GM23248 (cell line): ENCODE measurements at regions not wholly inside any gene's neighbourhood (a gene's known extent, or its start where the extent isn't known, plus 50 kb on each side); places are given as distances from the start of the nearest gene placed in this dataset.

ENCODE experiments used
- DNase-seq: peaks from one replicate; pipeline ENCODE4 v3.0.0-alpha.2; 2015
- H2AFZ ChIP-seq: fragments of 200-600 bp; sonication (generic); 2 replicates; pipeline ENCODE4 v1.6.1; 2016; ENCODE audit warnings: antibody characterized with exemption
- H3F3A ChIP-seq: fragments of 200-600 bp; sonication (generic); 2 replicates; pipeline ENCODE4 v1.6.1; 2016; ENCODE audit warnings: mild to moderate bottlenecking, antibody characterized with exemption, mixed run types; ENCODE audit not compliant: insufficient read depth
- H3K27ac ChIP-seq: fragments of 200-600 bp; sonication (generic); 2 replicates; pipeline ENCODE4 v1.5.1; 2016; ENCODE audit warnings: mild to moderate bottlenecking
- H3K27me3 ChIP-seq: fragments of 200-600 bp; sonication (generic); replicated peaks from 2 replicates; pipeline ENCODE4 v1.6.1; 2016; ENCODE audit warnings: mild to moderate bottlenecking; ENCODE audit not compliant: insufficient read depth
- H3K36me3 ChIP-seq: fragments of 200-600 bp; sonication (generic); 2 replicates; pipeline ENCODE4 v1.6.1; 2016; ENCODE audit warnings: low read depth, mild to moderate bottlenecking
- H3K4me1 ChIP-seq: fragments of 200-600 bp; sonication (generic); 2 replicates; pipeline ENCODE4 v1.6.1; 2016; ENCODE audit warnings: mild to moderate bottlenecking; ENCODE audit not compliant: insufficient read depth
- H3K4me2 ChIP-seq: fragments of 200-600 bp; sonication (generic); one replicate; pipeline ENCODE4 v1.6.1; 2016; ENCODE audit warnings: mild to moderate bottlenecking; ENCODE audit not compliant: unreplicated experiment
- H3K4me3 ChIP-seq: fragments of 200-600 bp; sonication (generic); 2 replicates; pipeline ENCODE4 v1.5.1; 2016; ENCODE audit warnings: mild to moderate bottlenecking
- H3K79me2 ChIP-seq: fragments of 200-600 bp; sonication (generic); 2 replicates; pipeline ENCODE4 v1.6.1; 2016; ENCODE audit warnings: mild to moderate bottlenecking; ENCODE audit not compliant: insufficient read depth
- H3K9ac ChIP-seq: fragments of 200-600 bp; sonication (generic); 2 replicates; pipeline ENCODE4 v1.6.1; 2016; ENCODE audit warnings: mild to moderate bottlenecking
- H3K9me2 ChIP-seq: fragments of 200-600 bp; sonication (generic); 2 replicates; pipeline ENCODE4 v1.6.1; 2016; ENCODE audit warnings: mixed run types, mild to moderate bottlenecking, moderate library complexity; ENCODE audit not compliant: insufficient read depth
- H3K9me3 ChIP-seq: fragments of 200-600 bp; sonication (generic); one replicate; pipeline ENCODE4 v1.6.1; 2017; ENCODE audit warnings: low read depth
- H4K20me1 ChIP-seq: fragments of 200-600 bp; sonication (generic); 2 replicates; pipeline ENCODE4 v1.6.0; 2016; ENCODE audit not compliant: insufficient read depth
- EZH2 ChIP-seq: fragments of 200-600 bp; sonication (generic); IDR thresholded peaks from 2 replicates; pipeline ENCODE4 v1.6.1; 2018; ENCODE audit warnings: antibody characterized with exemption, mild to moderate bottlenecking; ENCODE audit not compliant: insufficient read depth, poor library complexity, severe bottlenecking
- EZH2phosphoT487 ChIP-seq: fragments of 200-600 bp; sonication (generic); IDR thresholded peaks from 2 replicates; pipeline ENCODE4 v1.6.1; 2018; ENCODE audit warnings: antibody characterized with exemption, moderate library complexity, mild to moderate bottlenecking, low read depth; ENCODE audit not compliant: insufficient read depth
- WGBS, 2 experiments: methylation state at CpG; one replicate each; pipeline ENCODE4 v1.1.6; 2015 to 2017; ENCODE audit warnings: low lambda C conversion rate in 2 of 2, low coverage in 1 of 2; ENCODE audit errors: missing lambda C conversion rate in 2 of 2; 5-methylcytosine and 5-hydroxymethylcytosine counted together
- in situ Hi-C: fragments of 300-500 bp; cut with MboI; formaldehyde crosslinking; loops from 2 replicates; pipeline ENCODE4 v1.15.0; 2020

- Histone ChIP-seq H3K4me2 (no peak overlapping the region), H4K20me1 (no peaks in the 10 kb centered on the region), H2AFZ (no peak overlapping the region), H3K27me3 (no peaks in the 10 kb centered on the region), H3K27ac (no peak overlapping the region), H3K9ac (no peak overlapping the region), H3F3A (no peaks in the 10 kb centered on the region), H3K9me2 (no peaks in the 10 kb centered on the region), H3K79me2 (no peaks in the 10 kb centered on the region), H3K4me1 (no peaks in the 10 kb centered on the region), H3K4me3 (no peak overlapping the region), H3K9me3 (no peaks in the 10 kb centered on the region), H3K36me3 (no peaks in the 10 kb centered on the region)
- in situ Hi-C loops = no loop called here
- 62% methylated on average over 23 to 38 of the region's 38 CpGs for WGBS, 2 experiments
- no peak for TF ChIP-seq EZH2
- TF ChIP-seq EZH2phosphoT487 = no peak
- no peak for DNase-seq
Observed at GRCh38 chr17:22411185-22411784, 719.0 kb downstream of the KCNJ18 start.

GRCh38 chr17:22435231-22435974 lies 743.1 kb downstream of the KCNJ18 start:
- Histone ChIP-seq H3K4me3 (no peak overlapping the region), H3K79me2 (no peaks in the 10 kb centered on the region), H3K9me3 (no peaks in the 10 kb centered on the region), H3K27me3 (no peaks in the 10 kb centered on the region), H3K4me1 (no peaks in the 10 kb centered on the region), H3K9me2 (no peaks in the 10 kb centered on the region), H3K36me3 (no peaks in the 10 kb centered on the region), H3K27ac (no peak overlapping the region), H4K20me1 (no peaks in the 10 kb centered on the region), H3K9ac (no peak overlapping the region), H3K4me2 (no peak overlapping the region), H3F3A (no peaks in the 10 kb centered on the region), H2AFZ (no peak overlapping the region)
- in situ Hi-C loops = no loop called here
- TF ChIP-seq EZH2phosphoT487 = no peak
- no peak for TF ChIP-seq EZH2
- 44 to 55% methylated on average over 16 to 53 of the region's 53 CpGs for WGBS, 2 experiments
- DNase-seq = no peak

- H3K9ac ChIP-seq = no peak overlapping the region
- WGBS, 2 experiments = 23% methylated on average over 7 of the region's 7 CpGs
- no peaks in the 10 kb centered on the region for H3K9me3 ChIP-seq
- no peak overlapping the region for H3K27ac ChIP-seq
- no peak for DNase-seq
- in situ Hi-C loops = no loop called here
- no peak overlapping the region for H3K4me3 ChIP-seq
- H3F3A ChIP-seq = no peaks in the 10 kb centered on the region
- no peaks in the 10 kb centered on the region for H3K27me3 ChIP-seq
- H3K36me3 ChIP-seq = no peaks in the 10 kb centered on the region
- no peaks in the 10 kb centered on the region for H3K4me1 ChIP-seq
- H4K20me1 ChIP-seq = no peaks in the 10 kb centered on the region
- no peak overlapping the region for H3K4me2 ChIP-seq
- TF ChIP-seq EZH2phosphoT487 = no peak
- TF ChIP-seq EZH2 = no peak
- H2AFZ ChIP-seq = no peak overlapping the region
- no peaks in the 10 kb centered on the region for H3K79me2 ChIP-seq
- no peaks in the 10 kb centered on the region for H3K9me2 ChIP-seq
Observed at GRCh38 chr17:22441776-22442175, 749.5 kb downstream of the KCNJ18 start.

GRCh38 chr17:22443061-22443460 lies 750.7 kb downstream of the KCNJ18 start:
- Histone ChIP-seq H3K79me2 (no peaks in the 10 kb centered on the region), H3K27me3 (no peaks in the 10 kb centered on the region), H3K9me3 (no peaks in the 10 kb centered on the region), H3K4me1 (no peaks in the 10 kb centered on the region), H3K9ac (no peak overlapping the region), H3K4me2 (no peak overlapping the region), H3K36me3 (no peaks in the 10 kb centered on the region), H2AFZ (no peak overlapping the region), H3K4me3 (no peak overlapping the region), H4K20me1 (no peaks in the 10 kb centered on the region), H3K9me2 (no peaks in the 10 kb centered on the region), H3F3A (no peaks in the 10 kb centered on the region), H3K27ac (no peak overlapping the region)
- DNase-seq = no peak
- TF ChIP-seq EZH2 (no peak), EZH2phosphoT487 (no peak)
- in situ Hi-C loops = no loop called here
- 22 to 30% methylated on average over 6 of the region's 6 CpGs for WGBS, 2 experiments
